ENCODE measurements at regions not wholly inside any gene's neighbourhood (a gene's known extent, or its start where the extent isn't known, plus 50 kb on each side); places are given as distances from the start of the nearest gene placed in this dataset.

DNA sequence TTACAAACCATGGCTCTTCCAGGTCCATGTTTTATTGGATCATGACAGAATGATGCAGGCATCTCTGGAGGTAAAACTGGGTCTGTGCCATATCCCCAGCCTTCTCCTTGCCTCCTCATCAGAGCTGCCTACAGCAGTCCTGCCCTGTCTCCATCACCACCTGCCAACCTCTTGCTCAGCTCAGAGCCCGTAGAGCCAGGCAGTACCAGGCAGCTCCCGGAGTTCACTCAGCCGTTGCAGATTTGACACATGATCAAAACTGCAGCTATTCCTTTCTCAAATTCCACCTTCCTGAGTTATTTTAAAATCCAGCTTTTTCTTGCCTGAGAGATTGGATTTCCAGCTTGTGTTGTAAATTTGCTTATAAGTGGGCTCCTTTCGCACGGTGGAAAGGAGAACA, 218.2 kb upstream of the CELF4 start:
- TF ChIP-seq, protein P1, sequence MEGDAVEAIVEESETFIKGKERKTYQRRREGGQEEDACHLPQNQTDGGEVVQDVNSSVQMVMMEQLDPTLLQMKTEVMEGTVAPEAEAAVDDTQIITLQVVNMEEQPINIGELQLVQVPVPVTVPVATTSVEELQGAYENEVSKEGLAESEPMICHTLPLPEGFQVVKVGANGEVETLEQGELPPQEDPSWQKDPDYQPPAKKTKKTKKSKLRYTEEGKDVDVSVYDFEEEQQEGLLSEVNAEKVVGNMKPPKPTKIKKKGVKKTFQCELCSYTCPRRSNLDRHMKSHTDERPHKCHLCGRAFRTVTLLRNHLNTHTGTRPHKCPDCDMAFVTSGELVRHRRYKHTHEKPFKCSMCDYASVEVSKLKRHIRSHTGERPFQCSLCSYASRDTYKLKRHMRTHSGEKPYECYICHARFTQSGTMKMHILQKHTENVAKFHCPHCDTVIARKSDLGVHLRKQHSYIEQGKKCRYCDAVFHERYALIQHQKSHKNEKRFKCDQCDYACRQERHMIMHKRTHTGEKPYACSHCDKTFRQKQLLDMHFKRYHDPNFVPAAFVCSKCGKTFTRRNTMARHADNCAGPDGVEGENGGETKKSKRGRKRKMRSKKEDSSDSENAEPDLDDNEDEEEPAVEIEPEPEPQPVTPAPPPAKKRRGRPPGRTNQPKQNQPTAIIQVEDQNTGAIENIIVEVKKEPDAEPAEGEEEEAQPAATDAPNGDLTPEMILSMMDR (IDR thresholded peaks at IDR 0.05) = no peak
- TF ChIP-seq POLR2A (IDR thresholded peaks at IDR 0.05) (no peak), POLR2AphosphoS5 (IDR thresholded peaks at IDR 0.05) (no peak)
